GM21529 (cell line): ENCODE measurements at regions not wholly inside any gene's neighbourhood (a gene's known extent, or its start where the extent isn't known, plus 50 kb on each side); places are given as distances from the start of the nearest gene placed in this dataset.
"Not testable (repeated sequence)": the region's sequence is repeated elsewhere in the genome, so short reads cannot be mapped to it uniquely, and the experiment has no call there.

Source experiments
- ATAC-seq: cut with Tn5 transposase; IDR thresholded peaks from one replicate; pipeline ENCODE4 v1.9.1; 2021; ENCODE audit not compliant: unreplicated experiment

DNA sequence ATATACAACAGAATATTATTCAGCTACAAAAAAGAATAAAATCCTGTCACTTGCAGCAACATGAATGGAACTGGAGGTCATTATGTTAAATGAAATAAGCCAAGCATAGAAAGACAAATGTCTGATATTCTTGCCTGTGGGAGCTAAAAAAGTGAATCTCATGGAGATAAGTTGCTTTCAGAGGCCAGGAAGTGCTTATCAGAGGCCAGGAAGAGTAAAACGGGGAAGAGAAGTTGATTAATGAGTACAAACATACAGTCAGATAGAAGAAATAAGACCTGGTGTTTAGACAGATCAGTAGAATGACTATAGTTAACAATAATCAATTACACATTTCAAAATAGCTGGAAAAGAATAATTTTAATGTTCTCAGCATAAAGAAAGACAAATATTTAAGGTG is 54.4 kb upstream of the CPHXL start:
- ATAC-seq = no peak

DNA sequence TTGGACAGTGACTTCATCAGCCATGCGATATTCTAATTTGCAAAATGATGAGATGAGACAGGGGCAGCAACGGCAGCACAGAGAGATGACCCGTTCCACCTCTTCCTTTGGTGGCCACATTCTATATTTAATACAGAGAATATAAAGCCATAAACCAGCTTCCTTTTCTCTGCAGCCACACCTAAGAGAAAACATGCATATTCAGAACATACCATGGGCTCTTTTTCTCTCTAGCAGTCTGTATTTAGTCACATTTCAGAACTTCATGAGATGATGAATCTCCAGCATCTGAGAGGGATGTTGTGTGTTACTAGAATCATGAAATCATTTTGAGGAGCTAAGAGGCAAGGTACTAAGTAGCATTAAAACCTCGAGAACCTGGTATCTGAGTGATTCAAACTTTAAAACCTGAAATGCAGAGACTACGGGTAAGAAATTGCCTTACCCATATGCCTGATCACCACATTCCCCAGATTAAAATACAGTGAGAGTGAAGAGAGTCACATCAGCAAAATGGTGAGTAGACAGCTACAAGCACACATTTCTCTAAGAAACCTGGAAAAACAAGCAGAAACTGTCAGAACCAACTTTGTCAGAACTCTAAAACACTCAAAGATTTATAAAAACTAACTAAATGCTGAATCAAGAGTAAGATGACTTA is 55.5 kb upstream of the CPHXL start:
- no peak for ATAC-seq

- no peak for ATAC-seq
Measured at GRCh38 chr16:75787440-75787839, 61.1 kb upstream of the CPHXL start.

GRCh38 chr16:75789237-75789636 is 62.9 kb upstream of the CPHXL start:
- ATAC-seq = peak; percentile 66

- no peak for ATAC-seq
Measured at GRCh38 chr16:75792771-75793492, 66.6 kb upstream of the CPHXL start.

DNA sequence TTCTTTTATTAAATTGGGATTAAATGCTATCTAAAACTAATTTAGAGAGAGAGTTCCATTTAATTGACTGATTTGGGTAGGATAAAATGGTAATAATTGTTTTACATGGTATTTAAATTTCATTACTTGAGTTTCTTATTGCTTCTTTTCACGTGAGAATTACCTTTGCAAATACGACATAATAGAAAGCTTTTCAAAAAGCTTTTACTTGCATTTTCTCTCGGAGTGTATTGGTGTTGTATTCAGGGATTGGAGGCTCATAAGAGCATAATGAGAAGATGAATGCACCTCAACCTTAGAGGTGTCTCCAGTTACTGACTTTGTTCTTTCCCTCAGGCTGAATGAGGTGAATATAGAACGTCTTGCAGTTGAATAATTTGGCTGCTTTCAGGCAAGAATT is 67.4 kb upstream of the CPHXL start:
- ATAC-seq = no peak

GRCh38 chr16:75794426-75794825 is 68.1 kb upstream of the CPHXL start:
- ATAC-seq = no peak

DNA sequence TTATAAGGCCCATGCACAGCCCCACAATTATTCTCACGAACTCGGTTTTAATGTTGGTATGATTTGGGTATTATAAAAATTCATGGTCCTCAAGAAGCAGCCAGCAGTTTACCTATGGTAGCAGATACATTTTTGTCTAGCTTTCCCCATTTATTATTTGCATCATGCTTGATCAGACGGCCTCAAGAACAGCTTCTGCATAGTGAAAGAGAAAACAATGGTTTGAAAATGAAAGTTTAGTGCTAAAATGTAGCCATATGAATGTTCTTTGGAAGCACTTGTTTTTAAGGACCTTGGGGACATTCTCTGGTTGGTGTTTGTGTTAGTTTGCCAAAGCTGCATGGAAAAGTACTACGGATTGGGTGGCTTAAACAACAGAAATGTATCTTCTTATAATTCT is 72.4 kb upstream of the CPHXL start:
- peak; percentile 65 for ATAC-seq

- ATAC-seq = no peak
Measured at GRCh38 chr16:75801307-75801706, 75.0 kb upstream of the CPHXL start.

DNA sequence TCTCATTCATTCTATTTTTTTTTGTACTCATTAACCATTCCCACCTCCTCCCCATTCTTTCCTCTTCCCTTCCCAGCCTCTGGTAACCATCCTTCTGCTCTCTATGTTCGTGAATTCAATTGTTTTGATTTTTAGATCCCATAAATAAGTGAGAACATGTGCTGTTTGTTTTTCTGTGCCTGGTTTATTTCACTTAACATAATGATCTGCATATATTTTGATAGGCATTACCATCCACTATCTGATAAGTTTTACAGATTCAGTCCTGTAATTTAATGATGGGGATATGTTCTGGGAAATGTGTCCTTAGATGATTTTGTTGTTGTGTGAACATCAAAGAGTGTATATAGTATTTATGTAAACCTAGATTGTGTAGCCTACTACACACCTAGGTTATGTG is 77.5 kb upstream of the CPHXL start:
- no peak for ATAC-seq

GRCh38 chr16:75804368-75804767 is 78.1 kb upstream of the CPHXL start:
- no peak for ATAC-seq

DNA sequence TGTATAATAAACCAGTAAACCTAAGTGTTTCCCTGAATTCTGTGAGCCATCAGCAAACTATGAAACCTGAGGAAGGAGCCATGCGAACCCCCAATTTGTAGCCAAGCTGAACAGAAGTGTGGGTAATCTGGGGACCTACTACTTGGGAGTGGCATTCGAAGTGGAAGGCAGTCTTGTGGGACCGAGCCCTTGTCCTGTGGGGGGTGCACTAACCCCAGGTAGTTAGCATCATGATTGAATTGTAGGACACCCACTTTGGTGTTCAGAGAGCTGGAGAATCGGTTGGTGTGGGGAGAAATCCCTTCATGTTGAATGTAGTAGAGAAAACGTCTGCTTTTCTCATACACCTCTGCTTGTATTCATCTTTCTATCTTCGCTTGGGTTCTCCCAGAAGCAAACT is 79.7 kb upstream of the CPHXL start:
- ATAC-seq = no peak

DNA sequence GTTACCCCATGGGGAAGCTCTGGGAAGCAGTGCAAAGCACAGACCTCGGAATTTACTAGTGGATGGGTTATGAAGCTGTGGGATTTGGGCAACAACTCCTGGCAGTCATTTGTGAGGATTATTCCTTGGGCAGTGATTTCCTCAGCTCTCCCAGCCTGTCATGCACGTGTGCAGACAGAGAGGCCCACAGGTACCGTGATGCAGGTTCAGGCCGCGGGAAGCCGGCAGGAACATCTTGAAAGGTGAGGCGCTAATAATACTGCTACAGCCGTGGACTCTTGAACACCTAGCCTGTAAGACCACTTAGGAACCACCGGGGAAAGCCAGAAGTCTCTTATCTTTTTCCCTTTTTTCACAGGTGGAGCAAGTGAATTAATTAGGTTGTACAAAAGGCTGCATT is 80.2 kb upstream of the CPHXL start:
- ATAC-seq = no peak

- ATAC-seq = no peak
Measured at GRCh38 chr16:75810342-75810741, 84.1 kb upstream of the CPHXL start.

- ATAC-seq = no peak
Measured at GRCh38 chr16:75811020-75811634, 84.8 kb upstream of the CPHXL start.

- no peak for ATAC-seq
Measured at GRCh38 chr16:75818491-75818890, 92.2 kb upstream of the CPHXL start.

DNA sequence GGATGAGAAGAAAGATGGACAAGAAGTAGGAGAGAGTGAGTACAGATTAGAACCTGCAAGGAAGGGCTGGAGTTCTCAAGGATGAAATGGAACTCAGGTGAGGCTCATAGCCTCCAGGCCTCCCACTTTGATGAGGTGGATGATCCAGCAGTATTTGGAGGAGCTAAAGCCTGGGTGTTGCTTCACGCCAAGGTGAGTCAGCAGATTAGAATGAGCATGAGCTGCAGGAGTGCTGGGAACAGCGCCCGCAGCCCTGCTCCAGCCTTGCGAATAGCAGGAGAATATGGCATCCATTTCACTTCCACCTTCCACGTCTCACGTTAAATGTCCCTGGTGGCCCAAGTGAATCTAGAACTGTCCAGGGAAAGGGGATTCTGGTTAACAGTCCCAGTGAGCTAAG is 94.4 kb upstream of the CPHXL start:
- ATAC-seq = no peak

GRCh38 chr16:75821117-75821516 is 94.8 kb upstream of the CPHXL start:
- no peak for ATAC-seq

- ATAC-seq = not testable (repeated sequence)
Measured at GRCh38 chr16:75825750-75826149, 99.5 kb upstream of the CPHXL start.

DNA sequence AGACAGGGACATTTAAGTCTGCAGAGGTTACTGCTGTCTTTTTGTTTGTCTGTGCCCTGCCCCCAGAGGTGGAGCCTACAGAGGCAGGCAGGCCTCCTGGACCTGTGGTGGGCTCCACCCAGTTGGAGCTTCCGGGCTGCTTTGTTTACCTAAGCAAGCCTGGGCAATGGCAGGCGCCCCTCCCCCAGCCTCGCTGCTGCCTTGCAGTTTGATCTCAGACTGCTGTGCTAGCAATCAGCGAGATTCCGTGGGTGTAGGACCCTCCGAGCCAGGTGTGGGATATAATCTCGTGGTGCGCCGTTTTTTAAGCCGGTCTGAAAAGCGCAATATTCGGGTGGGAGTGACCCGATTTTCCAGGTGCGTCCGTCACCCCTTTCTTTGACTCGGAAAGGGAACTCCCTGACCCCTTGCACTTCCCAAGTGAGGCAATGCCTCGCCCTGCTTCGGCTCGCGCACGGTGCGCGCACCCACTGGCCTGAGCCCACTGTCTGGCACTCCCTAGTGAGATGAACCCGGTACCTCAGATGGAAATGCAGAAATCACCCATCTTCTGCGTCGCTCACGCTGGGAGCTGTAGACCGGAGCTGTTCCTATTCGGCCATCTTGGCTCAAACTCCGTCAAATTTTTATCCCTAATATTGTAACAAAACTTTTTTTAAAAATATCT is 101.2 kb upstream of the CPHXL start:
- not testable (repeated sequence) for ATAC-seq

DNA sequence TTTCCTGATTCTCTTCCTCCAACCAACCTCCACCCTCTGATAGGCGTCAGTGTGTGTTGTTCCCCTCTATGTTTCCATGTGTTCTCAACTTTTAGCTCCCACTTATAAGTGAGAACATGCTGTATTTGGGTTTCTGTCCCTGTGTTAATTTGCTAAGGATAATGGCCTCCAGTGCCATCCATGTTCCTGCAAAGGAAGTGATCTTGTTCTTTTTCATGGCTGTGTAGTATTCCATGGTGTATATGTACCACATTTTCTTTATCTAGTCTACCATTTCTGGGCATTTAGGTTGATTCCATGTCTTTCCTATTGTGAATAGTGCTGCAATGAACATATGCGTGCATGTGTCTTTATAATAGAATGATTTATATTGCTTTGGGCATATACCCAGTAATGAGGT is 107.1 kb upstream of the CPHXL start:
- ATAC-seq = not testable (repeated sequence)
